ENCODE measurements at regions not wholly inside any gene's neighbourhood (a gene's known extent, or its start where the extent isn't known, plus 50 kb on each side); places are given as distances from the start of the nearest gene placed in this dataset.

- Mint-ChIP-seq H3K9me3 (peaks cover 4% of the 10 kb centered on the region; the same call in 1 of the 2 replicates), H3K36me3 (no peaks in the 10 kb centered on the region), H3K4me3 (no peak overlapping the region), H3K4me1 (peaks cover 6% of the 10 kb centered on the region), H3K27ac (no peak overlapping the region), H3K27me3 (ENCODE audit: low read depth) (peaks cover 6% of the 10 kb centered on the region)
- CTCF ChIA-PET, result no interaction called here
- POLR2A ChIA-PET, result no interaction called here
- ATAC-seq (no peak), DNase-seq (ENCODE audit: low spot score) (no peak)
- TF ChIP-seq IRF2 (CRISPR knock-in tag; IDR thresholded peaks at IDR 0.05; ENCODE audit: borderline replicate concordance, low read depth) (no peak), CDX4 (CRISPR knock-in tag; IDR thresholded peaks at IDR 0.05; ENCODE audit: borderline replicate concordance) (no peak), TEAD1 (CRISPR knock-in tag; IDR thresholded peaks at IDR 0.05) (no peak), SMAD3 (CRISPR knock-in tag; IDR thresholded peaks at IDR 0.05; ENCODE audit: borderline replicate concordance) (no peak), PREB (CRISPR knock-in tag; IDR thresholded peaks at IDR 0.05; ENCODE audit: borderline replicate concordance) (no peak), ZBTB43 (CRISPR knock-in tag; IDR thresholded peaks at IDR 0.05) (no peak), ZNF121 (CRISPR knock-in tag; IDR thresholded peaks at IDR 0.05) (no peak), ATF1 (CRISPR knock-in tag; IDR thresholded peaks at IDR 0.05) (no peak), CTCF (IDR thresholded peaks at IDR 0.05) (no peak), KAT7 (CRISPR knock-in tag; IDR thresholded peaks at IDR 0.05; ENCODE audit: borderline replicate concordance) (no peak), FOXJ3 (CRISPR knock-in tag; IDR thresholded peaks at IDR 0.05; ENCODE audit: borderline replicate concordance) (no peak), EMX1 (CRISPR knock-in tag; IDR thresholded peaks at IDR 0.05) (no peak), CBFB (CRISPR knock-in tag; IDR thresholded peaks at IDR 0.05; ENCODE audit: low read depth) (no peak), E2F5 (CRISPR knock-in tag; IDR thresholded peaks at IDR 0.05) (no peak), ZNF138 (CRISPR knock-in tag; conservative IDR thresholded peaks at IDR 0.05) (no peak)
Observed at GRCh38 chr16:65621640-65622039, 499.8 kb upstream of the CDH11 start.

- TF ChIP-seq NFYB (CRISPR knock-in tag; conservative IDR thresholded peaks at IDR 0.05; ENCODE audit: low read depth) (no peak), GTF2I (CRISPR knock-in tag; conservative IDR thresholded peaks at IDR 0.05) (no peak), ETV6 (CRISPR knock-in tag; IDR thresholded peaks at IDR 0.05) (no peak), IRF2 (CRISPR knock-in tag; IDR thresholded peaks at IDR 0.05; ENCODE audit: borderline replicate concordance, low read depth) (no peak), TCF7 (CRISPR knock-in tag; IDR thresholded peaks at IDR 0.05; ENCODE audit: low read depth) (no peak), JAZF1 (CRISPR knock-in tag; IDR thresholded peaks at IDR 0.05) (no peak), ERG (CRISPR knock-in tag; IDR thresholded peaks at IDR 0.05) (no peak), KAT7 (CRISPR knock-in tag; IDR thresholded peaks at IDR 0.05; ENCODE audit: borderline replicate concordance) (no peak), CDX4 (CRISPR knock-in tag; IDR thresholded peaks at IDR 0.05; ENCODE audit: borderline replicate concordance) (no peak), FOXJ3 (CRISPR knock-in tag; IDR thresholded peaks at IDR 0.05; ENCODE audit: borderline replicate concordance) (no peak), E2F4 (CRISPR knock-in tag; IDR thresholded peaks at IDR 0.05; ENCODE audit: borderline replicate concordance, low read depth) (no peak), E2F1 (CRISPR knock-in tag; IDR thresholded peaks at IDR 0.05) (no peak), RELA (CRISPR knock-in tag; IDR thresholded peaks at IDR 0.05; ENCODE audit: borderline replicate concordance) (no peak), EMX1 (CRISPR knock-in tag; IDR thresholded peaks at IDR 0.05) (no peak)
- DNase-seq (ENCODE audit: low spot score) (no peak), ATAC-seq (no peak)
- ChIA-PET POLR2A (no interaction called here), CTCF (no interaction called here)
- Mint-ChIP-seq H3K36me3 (no peaks in the 10 kb centered on the region), H3K4me3 (no peak overlapping the region), H3K27me3 (ENCODE audit: low read depth) (peaks cover 6% of the 10 kb centered on the region), H3K4me1 (no peaks in the 10 kb centered on the region), H3K9me3 (no peaks in the 10 kb centered on the region), H3K27ac (no peak overlapping the region)
Observed at GRCh38 chr16:65619606-65620005, 497.7 kb upstream of the CDH11 start.

Measured in WTC11 (cell line).